MM.1S (cell line): ENCODE measurements at regions not wholly inside any gene's neighbourhood (a gene's known extent, or its start where the extent isn't known, plus 50 kb on each side); places are given as distances from the start of the nearest gene placed in this dataset.

Experiments
- DNase-seq: peaks from one replicate; pipeline ENCODE4 v3.0.0-alpha.2; 2015
- H2AFZ ChIP-seq: fragments of 300-600 bp; sonication (generic); 2 replicates; pipeline ENCODE4 v1.6.0; 2016; ENCODE audit warnings: antibody characterized with exemption, low read length
- H3F3A ChIP-seq: fragments of 300-600 bp; sonication (generic); 2 replicates; pipeline ENCODE4 v1.6.1; 2016; ENCODE audit warnings: mild to moderate bottlenecking, antibody characterized with exemption, low read length, moderate library complexity, mixed read lengths; ENCODE audit not compliant: insufficient read depth
- H3K27ac ChIP-seq: fragments of 300-600 bp; sonication (generic); 2 replicates; pipeline ENCODE4 v1.5.1; 2016; ENCODE audit warnings: mild to moderate bottlenecking, low read length
- H3K27me3 ChIP-seq: fragments of 300-600 bp; sonication (generic); replicated peaks from 2 replicates; pipeline ENCODE4 v1.6.0; 2016; ENCODE audit warnings: low read length; ENCODE audit not compliant: insufficient read depth
- H3K36me3 ChIP-seq: fragments of 300-600 bp; sonication (generic); replicated peaks from 2 replicates; pipeline ENCODE4 v1.6.1; 2016; ENCODE audit warnings: mild to moderate bottlenecking, low read length, mixed read lengths; ENCODE audit not compliant: insufficient read depth
- H3K4me1 ChIP-seq: fragments of 300-600 bp; sonication (generic); 2 replicates; pipeline ENCODE4 v1.6.1; 2016; ENCODE audit warnings: low read length, mixed read lengths
- H3K4me2 ChIP-seq: fragments of 300-600 bp; sonication (generic); 2 replicates; pipeline ENCODE4 v1.6.0; 2016; ENCODE audit warnings: low read depth, low read length
- H3K4me3 ChIP-seq: fragments of 300-600 bp; sonication (generic); 2 replicates; pipeline ENCODE4 v1.5.1; 2016; ENCODE audit warnings: low read length, mixed read lengths
- H3K79me2 ChIP-seq: fragments of 300-600 bp; sonication (generic); 2 replicates; pipeline ENCODE4 v1.6.1; 2016; ENCODE audit warnings: mixed run types, low read length, mixed read lengths
- H3K9ac ChIP-seq: fragments of 300-600 bp; sonication (generic); 2 replicates; pipeline ENCODE4 v1.6.1; 2016; ENCODE audit warnings: low read length, mixed read lengths
- H3K9me2 ChIP-seq: fragments of 300-600 bp; sonication (generic); replicated peaks from 2 replicates; pipeline ENCODE4 v1.6.1; 2016; ENCODE audit warnings: mild to moderate bottlenecking, low read length, mixed read lengths; ENCODE audit not compliant: insufficient read depth
- H3K9me3 ChIP-seq: fragments of 300-600 bp; sonication (generic); replicated peaks from 2 replicates; pipeline ENCODE4 v1.6.1; 2016; ENCODE audit warnings: mild to moderate bottlenecking, low read length, mixed read lengths; ENCODE audit not compliant: insufficient read depth
- H4K20me1 ChIP-seq: fragments of 300-600 bp; sonication (generic); 2 replicates; pipeline ENCODE4 v1.6.1; 2016; ENCODE audit warnings: mild to moderate bottlenecking, low read length, moderate library complexity, mixed read lengths; ENCODE audit not compliant: insufficient read depth
- CTCF ChIP-seq: fragments of 300-600 bp; sonication (generic); IDR thresholded peaks from 2 replicates; pipeline ENCODE4 v1.5.1; 2016; ENCODE audit warnings: antibody characterized with exemption, low read length, mixed read lengths
- EZH2 ChIP-seq: fragments of 300-600 bp; sonication (generic); optimal IDR thresholded peaks from 2 replicates; pipeline ENCODE3; 2017; ENCODE audit warnings: low read depth, mild to moderate bottlenecking, antibody characterized with exemption, low read length, mixed read lengths
- EZH2phosphoT487 ChIP-seq: fragments of 300-600 bp; sonication (generic); IDR thresholded peaks from 2 replicates; pipeline ENCODE4 v1.6.1; 2018; ENCODE audit warnings: antibody characterized with exemption, low read length

GRCh38 chr1:217373761-217374701 is 256.9 kb downstream of the GPATCH2 start:
- H3K27me3 ChIP-seq = no peaks in the 10 kb centered on the region

GRCh38 chr1:217372049-217372970 is 258.6 kb downstream of the GPATCH2 start:
- DNase-seq = no peak
- H3K4me3 ChIP-seq = no peak overlapping the region
- H3K36me3 ChIP-seq = no peaks in the 10 kb centered on the region
- no peak overlapping the region for H3K27ac ChIP-seq
- no peaks in the 10 kb centered on the region for H3K27me3 ChIP-seq
- no peaks in the 10 kb centered on the region for H3K9me2 ChIP-seq
- H3K9me3 ChIP-seq = no peaks in the 10 kb centered on the region
- no peaks in the 10 kb centered on the region for H4K20me1 ChIP-seq
- no peak overlapping the region for H2AFZ ChIP-seq
- H3K79me2 ChIP-seq = no peaks in the 10 kb centered on the region
- H3K9ac ChIP-seq = no peak overlapping the region
- no peaks in the 10 kb centered on the region for H3F3A ChIP-seq
- H3K4me1 ChIP-seq = no peaks in the 10 kb centered on the region
- H3K4me2 ChIP-seq = no peak overlapping the region
- TF ChIP-seq EZH2phosphoT487 = no peak

More at GRCh38 chr1:217373761-217374701, 256.9 kb downstream of the GPATCH2 start:
- Histone ChIP-seq H3K9me2 (no peaks in the 10 kb centered on the region), H3K9me3 (no peaks in the 10 kb centered on the region), H3K79me2 (no peaks in the 10 kb centered on the region), H3K4me1 (no peaks in the 10 kb centered on the region), H2AFZ (no peak overlapping the region), H3K27ac (no peak overlapping the region), H3K4me2 (no peak overlapping the region), H3K9ac (no peak overlapping the region), H3K36me3 (no peaks in the 10 kb centered on the region), H3F3A (no peaks in the 10 kb centered on the region), H3K4me3 (no peak overlapping the region), H4K20me1 (no peaks in the 10 kb centered on the region)
- TF ChIP-seq EZH2phosphoT487 (no peak), CTCF (no peak), EZH2 (no peak)
- DNase-seq = no peak

- no peaks in the 10 kb centered on the region for H3K9me3 ChIP-seq
- no peak for DNase-seq
- H4K20me1 ChIP-seq = no peaks in the 10 kb centered on the region
- no peaks in the 10 kb centered on the region for H3F3A ChIP-seq
- H3K36me3 ChIP-seq = no peaks in the 10 kb centered on the region
- no peak overlapping the region for H3K9ac ChIP-seq
- H3K4me1 ChIP-seq = no peaks in the 10 kb centered on the region
- no peaks in the 10 kb centered on the region for H3K9me2 ChIP-seq
- TF ChIP-seq EZH2 = no peak
- no peak for TF ChIP-seq EZH2phosphoT487
- no peak for TF ChIP-seq CTCF
- H3K4me3 ChIP-seq = no peak overlapping the region
- no peak overlapping the region for H3K4me2 ChIP-seq
- no peak overlapping the region for H3K27ac ChIP-seq
- no peaks in the 10 kb centered on the region for H3K79me2 ChIP-seq
- no peak overlapping the region for H2AFZ ChIP-seq
- no peaks in the 10 kb centered on the region for H3K27me3 ChIP-seq
Observed at GRCh38 chr1:217370757-217371156, 260.1 kb downstream of the GPATCH2 start.
